H1 (cell line): ENCODE measurements at regions not wholly inside any gene's neighbourhood (a gene's known extent, or its start where the extent isn't known, plus 50 kb on each side); places are given as distances from the start of the nearest gene placed in this dataset.

ENCODE experiments used
- CTCF ChIA-PET: fragments of 300-600 bp; sonication (Branson Sonifier 250); formaldehyde crosslinking; loops from one replicate; lab custom pipeline; 2021; ENCODE audit not compliant: partially characterized antibody; lab: Charles Lee
- POLR2A ChIA-PET: fragments of 300-600 bp; sonication (Branson Sonifier 250); formaldehyde crosslinking; loops from one replicate; lab custom pipeline; 2021; ENCODE audit warnings: inconsistent platforms; ENCODE audit not compliant: partially characterized antibody; lab: Charles Lee
- DNase-seq, 2 experiments: peaks; one replicate each; pipeline versions ENCODE4 v3.0.0 to v3.0.0-alpha.2; 2010 to 2022; ENCODE audit warnings: low spot score in 2 of 2, low read depth in 1 of 2, mixed read lengths in 1 of 2
- FAIRE-seq: peaks from 2 replicates; lab custom pipeline; 2011; peaks lifted over from hg19 to GRCh38; lab: Jason Lieb, UNC
- H2AFZ ChIP-seq: 2 replicates; pipeline ENCODE4 v1.8.1; 2012; ENCODE audit warnings: low read length, inconsistent platforms
- H2AK5ac ChIP-seq: 2 replicates; pipeline ENCODE4 v1.6.1; 2013; ENCODE audit warnings: low read depth, low read length
- H2BK120ac ChIP-seq: replicated peaks from 2 replicates; pipeline ENCODE3; 2013; ENCODE audit warnings: low read depth, low read length, inconsistent platforms
- H2BK12ac ChIP-seq: 2 replicates; pipeline ENCODE4 v1.6.1; 2013; ENCODE audit warnings: low read depth, low read length
- H2BK15ac ChIP-seq: 2 replicates; pipeline ENCODE4 v1.6.1; 2013; ENCODE audit warnings: low read length
- H2BK20ac ChIP-seq: 2 replicates; pipeline ENCODE4 v1.6.1; 2013; ENCODE audit warnings: low read length
- H2BK5ac ChIP-seq: 2 replicates; pipeline ENCODE4 v1.6.1; 2013; ENCODE audit warnings: low read depth, low read length
- H3K14ac ChIP-seq: 2 replicates; pipeline ENCODE4 v1.6.1; 2013; ENCODE audit warnings: inconsistent platforms; ENCODE audit not compliant: insufficient read length
- H3K18ac ChIP-seq: 2 replicates; pipeline ENCODE4 v1.6.1; 2013; ENCODE audit warnings: low read length; ENCODE audit errors: extremely low read depth
- H3K23ac ChIP-seq: 2 replicates; pipeline ENCODE4 v1.6.1; 2013; ENCODE audit warnings: inconsistent platforms; ENCODE audit not compliant: insufficient read length
- H3K23me2 ChIP-seq: 2 replicates; pipeline ENCODE4 v1.6.1; 2013; ENCODE audit warnings: low read depth, low read length
- H3K27ac ChIP-seq: 2 replicates; pipeline ENCODE4 v1.6.1; 2011; ENCODE audit warnings: low read depth, low read length, inconsistent platforms
- H3K27me3 ChIP-seq, 4 experiments: replicated peaks in 1 of 4; 1 replicate in 1 of 4; 2 replicates in 3 of 4; pipeline versions ENCODE4 v1.6.1 to v1.8.1; 2011 to 2013; ENCODE audit warnings: low read length in 3 of 4, mild to moderate bottlenecking in 3 of 4, inconsistent platforms in 2 of 4, mixed read lengths in 2 of 4, moderate library complexity in 1 of 4; ENCODE audit not compliant: control insufficient read depth in 3 of 4, insufficient read depth in 3 of 4; ENCODE audit errors: extremely low read depth in 1 of 4
- H3K36me3 ChIP-seq, 4 experiments: 2 replicates each; pipeline versions ENCODE4 v1.6.1 to v1.8.1; 2011 to 2013; ENCODE audit warnings: mild to moderate bottlenecking in 4 of 4, low read length in 3 of 4, moderate library complexity in 2 of 4, control low read depth in 1 of 4, inconsistent platforms in 1 of 4; ENCODE audit not compliant: insufficient read depth in 4 of 4, control insufficient read depth in 2 of 4
- H3K4ac ChIP-seq: replicated peaks from 2 replicates; pipeline ENCODE3; 2013; ENCODE audit warnings: low read length, low read depth, mixed read lengths, inconsistent platforms; ENCODE audit not compliant: insufficient read length
- H3K4me1 ChIP-seq, 4 experiments: replicated peaks in 1 of 4; 1 replicate in 1 of 4; 2 replicates in 3 of 4; pipeline versions ENCODE4 v1.6.1 to v1.8.1; 2011 to 2013; ENCODE audit warnings: low read length in 3 of 4, inconsistent platforms in 2 of 4, mixed read lengths in 1 of 4; ENCODE audit not compliant: insufficient read depth in 4 of 4, control insufficient read depth in 3 of 4
- H3K4me2 ChIP-seq, 2 experiments: 2 replicates each; pipeline versions ENCODE4 v1.6.1 to v1.8.1; 2011 to 2013; ENCODE audit warnings: low read depth in 2 of 2, low read length in 2 of 2, control low read depth in 1 of 2, inconsistent platforms in 1 of 2, mild to moderate bottlenecking in 1 of 2; ENCODE audit not compliant: insufficient read depth in 1 of 2
- H3K4me3 ChIP-seq, 4 experiments: fragments of 200-600, 300-600 bp in 1 of 4; sonication (generic), shearing (Covaris generic), sonication (Bioruptor Twin) in 1 of 4; 2 replicates each; pipeline versions ENCODE4 v1.5.1 to v1.8.1; 2011 to 2016; ENCODE audit warnings: low read length in 4 of 4, low read depth in 3 of 4, control low read depth in 2 of 4, inconsistent platforms in 2 of 4, mild to moderate bottlenecking in 2 of 4, mixed read lengths in 1 of 4, moderate library complexity in 1 of 4; ENCODE audit not compliant: insufficient read depth in 2 of 4; ENCODE audit errors: extremely low read depth in 1 of 4
- H3K56ac ChIP-seq: replicated peaks from 2 replicates; pipeline ENCODE3; 2013; ENCODE audit warnings: low read depth, mild to moderate bottlenecking, mixed read lengths, low read length, inconsistent platforms; ENCODE audit not compliant: insufficient read length
- H3K79me1 ChIP-seq: 2 replicates; pipeline ENCODE4 v1.6.1; 2013; ENCODE audit warnings: low read depth, low read length, control low read depth
- H3K79me2 ChIP-seq, 2 experiments: 2 replicates each; pipeline versions ENCODE4 v1.6.1 to v1.8.1; 2012 to 2013; ENCODE audit warnings: low read length in 2 of 2, mild to moderate bottlenecking in 2 of 2, inconsistent platforms in 1 of 2; ENCODE audit not compliant: insufficient read depth in 2 of 2, control insufficient read depth in 1 of 2
- H3K9ac ChIP-seq, 4 experiments: replicated peaks in 1 of 4; 1 replicate in 1 of 4; 2 replicates in 3 of 4; pipeline versions ENCODE4 v1.6.1 to v1.8.1; 2011 to 2013; ENCODE audit warnings: low read depth in 3 of 4, low read length in 3 of 4, control low read depth in 2 of 4, mild to moderate bottlenecking in 2 of 4, moderate library complexity in 2 of 4, inconsistent platforms in 1 of 4; ENCODE audit errors: extremely low read depth in 1 of 4
- H3K9me3 ChIP-seq, 2 experiments: 2 replicates each; pipeline versions ENCODE4 v1.6.1 to v1.8.1; 2012 to 2013; ENCODE audit warnings: mild to moderate bottlenecking in 2 of 2, moderate library complexity in 2 of 2, control low read depth in 1 of 2, inconsistent platforms in 1 of 2, low read depth in 1 of 2, low read length in 1 of 2, mixed read lengths in 1 of 2; ENCODE audit not compliant: insufficient read depth in 2 of 2
- H4K20me1 ChIP-seq, 2 experiments: replicated peaks in 1 of 2; 2 replicates each; pipeline versions ENCODE3 to v1.8.1; 2011 to 2013; ENCODE audit warnings: inconsistent platforms in 2 of 2, low read length in 2 of 2, mild to moderate bottlenecking in 1 of 2; ENCODE audit not compliant: insufficient read depth in 2 of 2, control insufficient read depth in 1 of 2
- H4K5ac ChIP-seq: 2 replicates; pipeline ENCODE4 v1.6.1; 2013; ENCODE audit warnings: low read length, low read depth, mixed read lengths, inconsistent platforms; ENCODE audit not compliant: insufficient read length
- H4K8ac ChIP-seq: 2 replicates; pipeline ENCODE4 v1.8.0; 2013; ENCODE audit warnings: mild to moderate bottlenecking, moderate library complexity, low read length, inconsistent platforms; ENCODE audit not compliant: insufficient read depth; ENCODE audit errors: extremely low read depth
- H4K91ac ChIP-seq: replicated peaks from 2 replicates; pipeline ENCODE3; 2013; ENCODE audit warnings: low read length, mixed read lengths, inconsistent platforms; ENCODE audit not compliant: insufficient read length
- ASH2L ChIP-seq: fragments of 200-600, 300-600 bp; sonication (generic); IDR thresholded peaks from one replicate; pipeline ENCODE4 v1.7.1; 2017; ENCODE audit warnings: low read length
- ATF3 ChIP-seq: IDR thresholded peaks from 2 replicates; pipeline ENCODE4 v1.6.1; 2011; ENCODE audit warnings: low read depth, mild to moderate bottlenecking, low read length; ENCODE audit not compliant: insufficient read depth
- BACH1 ChIP-seq: IDR thresholded peaks from 2 replicates; pipeline ENCODE4 v1.6.1; 2012; ENCODE audit warnings: low read length, improper control_type of control experiment
- BRCA1 ChIP-seq: IDR thresholded peaks from 2 replicates; pipeline ENCODE4 v1.6.1; 2012; ENCODE audit warnings: low read depth, low read length, improper control_type of control experiment
- CBX5 ChIP-seq: fragments of 300-800, 300-1000 bp; sonication (generic); IDR thresholded peaks from 2 replicates; pipeline ENCODE4 v1.7.1; 2016; ENCODE audit warnings: antibody characterized with exemption, low read length, low read depth
- CBX8 ChIP-seq: fragments of 300-800, 300-1000 bp; sonication (generic); IDR thresholded peaks from 2 replicates; pipeline ENCODE4 v1.7.1; 2016; ENCODE audit warnings: low read depth, low read length, borderline replicate concordance
- HDAC6 ChIP-seq: IDR thresholded peaks from one replicate; pipeline ENCODE4 v1.7.1; 2012; ENCODE audit warnings: low read depth, mild to moderate bottlenecking, inconsistent platforms, low read length, moderate library complexity
- JUN ChIP-seq: IDR thresholded peaks from 2 replicates; pipeline ENCODE4 v1.6.1; 2011; ENCODE audit warnings: low read depth, mild to moderate bottlenecking, improper control_type of control experiment, low read length
- KDM5A ChIP-seq: fragments of 200-600 bp; IDR thresholded peaks from 2 replicates; pipeline ENCODE4 v1.7.1; 2012; ENCODE audit warnings: mild to moderate bottlenecking, low read length, inconsistent platforms, mixed read lengths
- POLR2A ChIP-seq, 2 experiments: IDR thresholded peaks; 1 replicate in 1 of 2; 2 replicates in 1 of 2; pipeline ENCODE4 v1.6.1; 2011; ENCODE audit warnings: low read depth in 2 of 2, low read length in 2 of 2, mild to moderate bottlenecking in 2 of 2; ENCODE audit errors: control extremely low read depth in 1 of 2
- RAD21 ChIP-seq, 2 experiments: IDR thresholded peaks in 1 of 2; conservative IDR thresholded peaks in 1 of 2; 2 replicates each; pipeline ENCODE4 v1.6.1; 2011; ENCODE audit warnings: low read depth in 2 of 2, low read length in 2 of 2, improper control_type of control experiment in 1 of 2, inconsistent platforms in 1 of 2, mild to moderate bottlenecking in 1 of 2, moderate library complexity in 1 of 2
- SAP30 ChIP-seq: fragments of 300-600 bp; sonication (generic); IDR thresholded peaks from 2 replicates; pipeline ENCODE4 v1.7.1; 2012; ENCODE audit warnings: low read length, moderate library complexity, mild to moderate bottlenecking, inconsistent platforms; ENCODE audit not compliant: insufficient read depth, insufficient replicate concordance
- SIRT6 ChIP-seq: IDR thresholded peaks from one replicate; pipeline ENCODE4 v1.7.1; 2012; ENCODE audit warnings: low read length, inconsistent platforms
- SIX5 ChIP-seq: IDR thresholded peaks from 2 replicates; pipeline ENCODE4 v1.6.1; 2011; ENCODE audit warnings: mild to moderate bottlenecking, low read depth, low read length
- SP4 ChIP-seq: IDR thresholded peaks from 2 replicates; pipeline ENCODE4 v1.6.1; 2012; ENCODE audit warnings: low read length, inconsistent platforms
- TCF12 ChIP-seq: IDR thresholded peaks from 2 replicates; pipeline ENCODE4 v1.6.1; 2011; ENCODE audit warnings: low read depth, mild to moderate bottlenecking, low read length
- WGBS, 2 experiments: shearing (Covaris generic) in 1 of 2; methylation state at CpG; one replicate each; pipeline versions ENCODE4 v1.1.6 to v1.1.7; 2013 to 2015; ENCODE audit warnings: low lambda C conversion rate in 2 of 2, mixed read lengths in 2 of 2, inconsistent platforms in 1 of 2, low coverage in 1 of 2, missing lambda C conversion rate in 1 of 2; ENCODE audit not compliant: insufficient replicate concordance in 2 of 2, insufficient coverage in 1 of 2, insufficient read length in 1 of 2; ENCODE audit errors: extremely low coverage in 1 of 2, missing lambda C conversion rate in 1 of 2; 5-methylcytosine and 5-hydroxymethylcytosine counted together

GRCh38 chr2:226560325-226560724 lies 239.3 kb downstream of the IRS1 start:
- no peak overlapping the region for H3K4me3 ChIP-seq
- no peak overlapping the region for H3K4me2 ChIP-seq
- POLR2A ChIA-PET, result no interaction called here
- H2BK15ac ChIP-seq, result no peak overlapping the region
- H3K79me2 ChIP-seq, result no peaks in the 10 kb centered on the region
- no peak overlapping the region for H3K14ac ChIP-seq
- H3K56ac ChIP-seq, result no peak overlapping the region
- no peak overlapping the region for H3K4ac ChIP-seq
- no peaks in the 10 kb centered on the region for H3K79me1 ChIP-seq
- no peak overlapping the region for H4K91ac ChIP-seq
- no peaks in the 10 kb centered on the region for H3K36me3 ChIP-seq
- H3K4me1 ChIP-seq, result no peaks in the 10 kb centered on the region
- no peak overlapping the region for H2BK20ac ChIP-seq
- H2BK120ac ChIP-seq, result no peak overlapping the region
- H2BK12ac ChIP-seq, result no peak overlapping the region
- no peak overlapping the region for H3K23ac ChIP-seq
- H4K20me1 ChIP-seq, result no peaks in the 10 kb centered on the region
- 98% methylated on average over 2 of the region's 2 CpGs; no CpG with 5 or more reads in 1 of the 2 experiments for WGBS, 2 experiments
- H3K27me3 ChIP-seq, result no peaks in the 10 kb centered on the region
- no peak for DNase-seq
- no peaks in the 10 kb centered on the region for H3K23me2 ChIP-seq
- FAIRE-seq, result no peak
- no peak overlapping the region for H2AK5ac ChIP-seq
- H2BK5ac ChIP-seq, result no peak overlapping the region
- CTCF ChIA-PET, result no interaction called here
- H4K8ac ChIP-seq, result no peak overlapping the region
- H2AFZ ChIP-seq, result no peak overlapping the region
- H3K9me3 ChIP-seq, result no peaks in the 10 kb centered on the region
- no peak overlapping the region for H3K27ac ChIP-seq
- H4K5ac ChIP-seq, result no peak overlapping the region
- H3K18ac ChIP-seq, result no peak overlapping the region
- no peak overlapping the region for H3K9ac ChIP-seq
- TF ChIP-seq SIX5, result no peak
- no peak for TF ChIP-seq POLR2A (IDR thresholded peaks at IDR 0.05; ENCODE audit: control extremely low read depth in 1 of 2, low read depth in 2 of 2, low read length in 2 of 2)
- TF ChIP-seq ATF3, result no peak
- no peak for TF ChIP-seq HDAC6
- no peak for TF ChIP-seq SP4
- no peak for TF ChIP-seq SIRT6
- no peak for TF ChIP-seq BACH1
- TF ChIP-seq CBX8, result no peak
- no peak for TF ChIP-seq KDM5A
- TF ChIP-seq BRCA1, result no peak
- TF ChIP-seq JUN, result no peak
- no peak for TF ChIP-seq RAD21 (IDR thresholded peaks at IDR 0.05 in 1 of 2, conservative IDR thresholded peaks at IDR 0.05 in 1 of 2; ENCODE audit: low read depth in 2 of 2, low read length in 2 of 2)
- no peak for TF ChIP-seq ASH2L
- no peak for TF ChIP-seq SAP30
- TF ChIP-seq TCF12, result no peak
- TF ChIP-seq CBX5, result no peak
